HG02884 (cell line): ENCODE measurements at regions not wholly inside any gene's neighbourhood (a gene's known extent, or its start where the extent isn't known, plus 50 kb on each side); places are given as distances from the start of the nearest gene placed in this dataset.

Experiments used
- ATAC-seq: cut with Tn5 transposase; IDR thresholded peaks from one replicate; pipeline ENCODE4 v1.9.1; 2021; ENCODE audit warnings: mild to moderate bottlenecking, moderate library complexity; ENCODE audit not compliant: unreplicated experiment

DNA sequence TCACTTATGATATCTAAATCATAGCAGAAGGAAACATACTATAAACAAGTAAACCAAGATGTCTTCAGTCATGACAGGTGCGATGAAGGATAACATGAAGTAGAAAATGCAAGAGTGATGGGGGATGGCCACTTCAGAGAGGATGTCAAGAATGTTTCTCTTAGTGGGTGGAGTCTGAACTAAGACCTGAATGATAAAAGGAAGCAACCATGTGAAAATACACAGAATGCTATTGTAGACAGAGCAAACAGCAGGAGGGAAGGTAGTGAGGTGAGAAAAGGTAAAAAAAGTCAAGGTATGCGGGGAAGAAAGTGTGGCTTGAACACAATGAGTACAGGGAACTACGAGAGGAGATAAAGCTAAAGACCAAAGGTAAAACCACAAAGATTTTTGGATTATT, 341.6 kb downstream of the FBXO15 start:
- no peak for ATAC-seq

DNA sequence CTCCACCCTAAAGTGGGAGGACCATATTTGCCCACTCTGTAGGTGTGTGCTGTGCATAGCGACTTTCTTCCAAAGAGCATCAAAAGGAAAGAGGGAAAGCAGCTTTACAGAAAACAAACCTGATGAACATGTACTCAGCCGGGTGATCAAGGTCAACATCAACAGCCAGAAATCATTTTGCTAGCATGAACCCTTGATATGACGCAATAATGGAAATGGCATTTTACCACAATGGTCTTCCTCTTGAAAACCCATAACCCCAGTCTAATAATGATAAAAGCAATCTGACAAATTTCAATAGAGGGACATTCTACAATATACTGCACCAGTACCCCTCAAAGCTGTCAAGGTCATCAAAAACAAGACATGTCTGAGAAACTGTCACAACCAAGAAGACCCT, 350.2 kb downstream of the FBXO15 start:
- ATAC-seq, result no peak

DNA sequence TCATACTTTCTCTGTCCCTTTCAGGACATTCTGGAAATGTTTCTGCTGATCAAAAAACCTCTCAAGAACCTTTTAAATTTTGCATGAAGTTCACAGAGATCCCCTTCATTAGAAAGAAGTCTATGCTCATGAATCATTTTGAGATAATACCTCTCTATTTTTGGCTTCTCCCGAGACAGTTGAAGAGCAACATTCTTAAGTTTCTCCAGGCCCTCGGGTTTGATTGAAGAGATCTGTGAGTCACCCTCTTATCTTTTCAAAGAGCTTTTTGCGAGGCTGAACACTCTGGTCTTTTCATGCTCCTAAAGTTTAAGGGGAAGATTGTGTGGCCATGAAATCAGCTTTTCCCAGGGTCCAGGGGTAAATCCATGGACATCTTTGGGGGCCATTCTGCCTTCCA, 354.2 kb downstream of the FBXO15 start:
- no peak for ATAC-seq

DNA sequence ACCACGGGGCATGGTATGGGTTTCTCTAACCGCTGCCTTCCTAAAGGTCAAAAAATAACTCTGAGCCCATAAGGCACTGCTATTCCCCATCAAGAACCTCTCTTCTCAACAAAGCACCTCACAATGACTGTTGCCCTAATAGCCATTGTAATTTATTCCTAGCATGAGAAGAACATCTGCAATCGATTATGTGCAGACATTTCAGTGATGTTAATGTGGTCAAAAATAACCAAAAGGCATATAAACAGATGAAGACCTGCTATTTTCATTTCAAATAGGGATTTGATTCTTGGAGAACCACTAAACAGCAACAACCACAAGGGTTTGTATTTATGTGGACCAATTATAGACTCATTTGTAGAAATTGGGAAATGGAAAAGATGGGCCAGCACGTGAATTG, 356.6 kb downstream of the FBXO15 start:
- ATAC-seq, result no peak

DNA sequence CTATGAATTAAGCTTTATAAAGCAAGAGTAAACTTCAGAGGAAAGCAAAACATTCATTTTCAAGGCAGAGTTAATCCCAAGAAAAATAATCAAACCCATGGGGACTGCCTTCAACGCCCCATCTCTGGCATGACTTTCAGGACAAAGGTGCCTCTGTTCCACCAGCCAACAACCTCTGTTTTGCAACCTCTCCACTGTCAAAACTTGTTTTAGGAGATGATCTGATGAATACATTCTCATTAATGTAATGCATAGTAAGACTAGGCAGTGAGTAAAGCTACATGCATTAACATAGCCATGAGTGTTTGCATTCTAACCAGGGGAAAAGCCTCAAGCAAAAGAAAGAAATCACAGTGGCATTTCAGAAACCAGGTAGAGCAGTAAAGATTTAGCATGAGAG, 357.0 kb downstream of the FBXO15 start:
- no peak for ATAC-seq

DNA sequence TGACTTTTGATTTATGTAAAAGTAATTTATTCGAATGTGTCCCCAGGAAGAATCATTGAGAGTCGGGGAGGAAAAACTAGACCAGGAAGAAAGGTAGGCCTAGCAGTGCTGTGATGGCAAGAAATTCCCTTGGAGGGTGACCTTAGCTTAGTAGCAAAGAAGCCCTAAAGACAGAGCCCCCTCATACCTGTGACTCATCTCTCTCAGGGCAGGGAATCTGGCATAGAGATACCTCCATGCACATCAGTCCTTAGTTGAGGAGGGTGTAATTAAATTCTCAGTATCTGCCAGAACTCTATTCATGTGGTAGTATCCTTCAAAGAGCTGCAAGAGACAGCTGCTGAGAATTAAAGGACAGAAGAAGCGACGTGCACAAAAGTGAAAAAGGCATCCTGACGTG, 360.3 kb downstream of the FBXO15 start:
- ATAC-seq, result no peak

DNA sequence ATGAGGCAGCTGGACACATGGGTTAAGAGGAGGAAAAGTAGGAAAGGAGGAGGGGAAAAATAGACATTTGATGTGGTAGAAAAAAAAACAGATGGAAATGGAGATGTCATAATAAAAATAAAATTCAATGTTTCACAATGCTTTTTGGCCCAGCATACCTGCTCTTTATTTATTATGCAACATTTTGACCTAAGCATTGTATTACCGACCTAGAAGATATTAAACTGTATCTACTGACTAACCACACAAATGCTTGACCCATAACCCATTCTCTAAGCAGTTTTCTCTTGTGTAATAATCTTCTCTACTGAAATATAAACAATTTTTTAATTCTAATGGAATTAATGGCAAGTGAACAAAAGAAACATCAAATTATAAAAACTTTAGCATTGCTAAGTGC, 362.3 kb downstream of the FBXO15 start:
- no peak for ATAC-seq

DNA sequence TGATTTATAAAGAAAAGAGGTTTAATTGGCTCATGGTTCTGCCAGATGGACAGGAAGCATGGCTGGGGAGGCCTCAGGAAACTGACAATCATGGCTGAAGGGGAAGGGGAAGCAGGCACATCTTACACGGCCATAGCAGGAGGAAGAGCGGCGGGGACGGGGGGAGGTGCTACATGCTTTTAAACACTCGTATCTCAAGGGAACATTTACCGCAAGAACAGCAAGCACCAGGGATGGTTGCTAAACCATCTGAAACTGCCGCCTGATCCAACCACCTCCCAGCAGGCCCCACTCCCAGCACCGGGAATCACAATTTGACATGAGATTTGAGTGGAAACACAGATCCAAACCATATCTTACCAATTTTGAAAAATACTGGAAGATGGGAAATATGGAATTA, 362.8 kb downstream of the FBXO15 start:
- no peak for ATAC-seq

DNA sequence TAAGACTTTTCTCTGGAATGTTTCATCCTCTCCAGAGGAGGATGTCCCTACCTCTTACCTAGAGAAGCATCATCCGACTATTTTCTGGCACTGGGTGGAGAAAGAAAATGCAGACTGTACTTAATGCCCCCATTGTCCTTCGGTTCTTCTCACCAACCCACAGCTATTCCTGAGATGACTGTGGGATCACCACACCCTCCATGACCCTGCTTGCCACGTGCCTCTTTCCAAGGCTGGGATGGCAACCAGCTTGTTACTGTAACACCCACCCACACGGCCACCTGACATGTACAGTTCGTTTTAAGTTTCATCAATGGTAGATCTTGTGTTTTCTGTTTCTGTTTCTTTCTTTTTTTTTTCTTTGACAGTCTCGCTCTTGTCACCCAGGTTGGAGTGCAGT, 365.2 kb downstream of the FBXO15 start:
- ATAC-seq, result no peak

DNA sequence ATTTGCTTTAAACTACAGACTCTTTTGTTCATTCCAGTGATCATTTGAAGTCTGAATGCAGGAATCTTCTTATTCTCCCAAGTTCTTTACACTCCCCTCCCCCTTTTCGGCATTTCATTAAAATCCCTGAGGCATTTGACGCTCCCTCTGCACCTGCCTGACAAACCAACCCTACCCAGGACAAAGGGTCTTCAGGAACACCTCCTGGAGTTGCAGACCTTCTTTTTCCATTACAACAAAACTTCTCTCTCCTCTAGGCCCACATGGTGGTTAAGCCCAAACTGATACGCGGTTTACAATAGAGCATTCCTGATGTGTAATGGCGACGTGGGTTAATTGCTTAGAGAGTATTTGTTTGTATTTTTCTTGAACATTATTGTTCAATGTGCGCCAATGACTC, 367.4 kb downstream of the FBXO15 start:
- ATAC-seq, result no peak

DNA sequence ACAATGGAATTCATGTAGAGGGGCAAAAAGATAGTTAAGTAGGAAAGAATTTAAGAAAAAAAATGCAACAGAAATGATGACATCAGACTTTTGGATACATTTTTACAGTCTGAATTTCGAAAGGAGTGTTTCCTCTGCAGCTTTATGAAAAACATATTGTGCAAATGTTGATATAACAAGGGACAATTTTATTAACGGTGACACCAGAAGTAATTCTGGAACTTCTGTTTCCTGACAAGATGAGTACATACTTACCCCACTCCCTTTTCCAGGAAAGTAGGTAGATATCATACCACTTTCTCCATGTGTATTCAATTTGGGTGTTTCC, 369.6 kb downstream of the FBXO15 start:
- ATAC-seq, result no peak

DNA sequence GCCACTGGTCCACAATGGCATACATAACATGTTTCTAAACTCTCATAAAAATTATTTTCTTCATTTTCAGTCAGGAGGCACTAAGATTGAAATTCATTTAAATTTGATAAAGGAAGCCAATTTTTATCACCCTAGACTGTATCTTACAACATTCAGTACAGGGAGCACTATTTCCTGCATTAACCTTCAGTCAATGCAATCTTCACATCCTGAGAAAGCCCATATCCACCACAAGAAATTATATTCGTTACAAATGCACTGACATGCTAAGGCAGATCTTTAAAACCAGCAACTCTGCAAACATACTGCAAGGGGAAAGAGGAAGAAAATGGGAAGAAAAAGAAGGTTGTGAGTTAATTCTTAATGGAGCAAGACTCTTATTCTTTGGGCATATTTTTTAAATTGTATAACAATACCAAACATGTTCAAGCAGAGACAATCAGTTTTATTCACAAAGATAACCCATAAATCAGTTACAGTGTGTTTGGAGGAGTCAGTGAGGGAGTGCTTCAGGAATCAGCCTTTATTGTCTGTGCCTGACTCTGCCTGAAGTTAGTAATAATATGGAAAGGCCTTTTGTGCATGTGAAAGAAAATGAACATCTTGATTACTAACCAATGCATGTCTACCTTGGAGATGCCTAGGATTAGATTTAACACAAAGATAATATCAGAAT, 370.1 kb downstream of the FBXO15 start:
- no peak for ATAC-seq

DNA sequence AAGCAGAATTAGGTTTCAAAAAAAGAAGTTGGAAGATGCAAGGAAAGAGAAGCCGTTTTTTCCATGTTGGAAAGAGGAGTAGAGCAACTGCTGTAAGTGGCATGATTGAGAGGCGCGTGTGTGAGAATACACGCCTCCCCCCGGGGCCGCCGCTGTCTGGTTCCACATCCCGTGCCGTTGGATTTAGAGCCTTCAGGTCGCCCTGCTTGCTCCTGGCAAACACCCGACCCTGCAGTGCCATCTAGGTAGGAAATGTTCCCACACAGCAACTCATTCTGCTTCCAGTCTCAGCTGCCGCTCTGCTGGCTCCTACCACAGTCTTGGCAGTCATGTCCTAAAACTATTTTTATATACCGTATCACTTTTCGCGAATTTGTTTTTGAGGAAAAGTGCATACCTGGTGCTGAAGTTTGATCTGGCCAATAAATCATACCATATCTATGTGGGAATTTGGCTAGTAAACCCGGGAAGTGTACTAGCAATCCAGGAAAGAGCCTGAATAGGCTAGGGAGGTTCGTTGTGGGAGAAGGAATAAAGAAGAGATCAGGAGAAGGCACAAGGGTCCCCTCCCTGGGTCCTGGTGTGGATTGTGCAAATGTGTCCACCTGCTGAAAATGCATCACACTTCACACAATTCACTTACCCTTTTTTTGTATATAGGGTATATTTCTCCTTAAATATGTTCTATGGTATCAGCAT, 372.7 kb downstream of the FBXO15 start:
- no peak for ATAC-seq

DNA sequence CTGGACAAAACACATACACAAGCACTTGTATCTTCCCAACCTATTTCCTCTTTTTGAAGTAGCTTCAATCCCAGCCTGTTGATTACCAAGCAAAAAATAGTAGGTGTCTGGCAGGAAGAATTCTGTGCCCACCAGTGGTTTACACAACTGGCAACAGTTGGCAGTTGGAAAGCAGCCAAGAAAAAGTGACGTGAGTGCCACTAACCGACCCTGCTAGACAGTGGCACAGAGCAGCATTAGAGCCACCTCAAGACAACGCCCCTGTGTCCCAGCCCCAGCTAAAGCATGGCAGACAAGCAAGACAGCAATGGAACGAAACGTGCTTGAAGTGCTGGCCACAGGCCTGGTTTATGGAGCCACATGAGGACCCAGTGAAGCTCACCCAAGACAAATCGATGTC, 379.6 kb downstream of the FBXO15 start:
- no peak for ATAC-seq

DNA sequence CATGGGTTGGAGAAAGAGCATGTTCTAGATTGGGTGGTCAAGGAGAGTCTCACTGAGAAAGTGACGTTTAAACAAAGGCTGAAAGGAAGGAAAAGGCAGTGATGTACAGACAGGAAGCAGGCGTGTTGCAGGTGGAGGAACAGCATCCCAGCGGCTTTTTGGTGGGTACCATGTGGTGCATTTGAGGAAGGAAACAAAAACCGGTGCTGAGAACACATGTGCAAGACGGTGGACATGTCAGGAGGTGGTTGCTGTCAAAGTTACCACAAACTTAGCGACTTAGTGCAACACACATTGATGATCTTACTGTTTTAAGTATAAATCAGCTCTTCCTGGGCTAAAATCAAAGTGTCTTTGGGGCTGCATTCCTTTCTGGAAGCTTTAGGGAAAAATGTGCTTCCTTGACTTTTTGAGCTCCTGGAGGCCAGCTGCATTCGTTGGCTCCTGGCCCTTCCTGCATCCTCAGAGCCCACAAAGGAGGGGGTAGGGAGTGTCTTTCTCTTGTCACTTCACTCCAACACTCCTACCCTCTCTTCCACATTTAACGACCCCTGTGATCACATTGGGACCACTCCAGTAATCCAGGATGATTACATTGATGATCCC, 380.6 kb downstream of the FBXO15 start:
- no peak for ATAC-seq

DNA sequence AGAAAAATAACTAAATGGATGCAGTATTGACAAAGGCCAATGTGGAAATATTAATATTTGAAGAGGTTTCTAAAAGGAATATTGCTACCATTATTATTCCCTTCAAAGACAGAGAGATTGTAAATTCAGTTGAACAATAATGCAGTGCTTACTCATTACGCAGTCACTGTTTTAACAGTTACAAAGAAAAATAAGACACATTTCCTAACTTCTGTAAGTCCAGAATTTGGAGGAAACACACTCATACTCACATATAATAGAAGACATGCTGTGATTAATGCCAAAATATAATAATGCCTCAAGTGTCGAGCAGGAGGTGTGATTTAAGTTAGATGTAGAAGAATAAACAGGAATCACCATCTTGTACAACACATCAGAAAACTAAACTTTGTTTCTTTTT, 389.2 kb downstream of the FBXO15 start:
- ATAC-seq, result no peak

DNA sequence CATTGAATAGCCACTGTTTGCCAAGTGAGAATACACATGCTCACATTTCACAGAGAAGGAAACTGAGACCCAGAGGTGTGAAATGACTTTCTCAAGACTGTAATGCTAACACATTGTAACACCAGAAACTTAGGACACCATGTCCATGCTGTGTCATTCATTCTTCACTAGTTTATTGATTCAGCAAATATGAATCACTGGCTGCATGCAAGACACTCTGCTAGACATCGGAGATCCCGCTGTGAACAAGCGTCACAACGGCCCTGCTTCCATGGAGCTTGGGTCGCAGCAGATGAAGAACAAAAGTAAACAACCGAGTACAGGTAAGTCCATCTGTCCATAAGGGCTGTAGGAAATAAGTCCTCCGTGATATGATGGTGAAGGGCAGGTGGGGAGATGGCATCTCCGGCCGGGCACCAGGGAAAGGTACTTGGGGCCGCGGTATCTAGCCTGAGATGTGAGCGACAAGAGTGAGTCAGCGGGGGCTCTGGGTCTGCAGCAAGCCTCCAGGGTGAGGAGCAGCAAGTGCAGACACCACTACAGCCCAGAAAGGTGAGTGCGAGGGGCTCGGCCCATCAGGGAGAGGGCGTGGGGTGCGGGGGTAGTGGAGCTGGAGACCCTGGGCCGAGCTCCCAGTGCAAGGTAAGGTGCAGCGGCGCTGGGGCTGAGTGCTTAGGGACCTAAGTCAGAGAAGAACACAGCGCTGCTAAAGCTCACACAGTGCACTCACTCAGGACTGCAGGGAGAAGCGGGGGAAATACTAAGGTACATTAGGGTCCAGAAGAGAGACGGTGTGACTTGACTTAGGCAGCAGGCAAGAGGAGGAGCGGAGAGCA, 391.2 kb downstream of the FBXO15 start:
- ATAC-seq, result no peak

DNA sequence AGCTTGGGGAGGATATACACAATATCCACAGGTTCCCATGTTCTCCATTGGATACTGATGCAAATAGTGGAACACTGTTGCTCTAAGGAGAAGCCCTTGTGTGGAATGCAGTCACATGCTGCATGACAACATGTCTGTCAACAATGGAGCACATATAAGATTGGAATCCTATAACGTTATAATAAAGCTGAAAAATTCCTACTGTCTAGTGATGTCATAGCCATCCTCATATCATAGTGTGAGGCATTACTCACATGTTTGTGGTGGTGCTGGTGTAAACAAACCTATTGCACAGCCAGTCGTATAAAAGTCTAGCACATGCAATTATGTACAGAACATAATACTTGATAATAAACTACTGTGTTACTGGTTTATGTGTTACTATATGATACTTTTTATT, 394.7 kb downstream of the FBXO15 start:
- ATAC-seq, result no peak

DNA sequence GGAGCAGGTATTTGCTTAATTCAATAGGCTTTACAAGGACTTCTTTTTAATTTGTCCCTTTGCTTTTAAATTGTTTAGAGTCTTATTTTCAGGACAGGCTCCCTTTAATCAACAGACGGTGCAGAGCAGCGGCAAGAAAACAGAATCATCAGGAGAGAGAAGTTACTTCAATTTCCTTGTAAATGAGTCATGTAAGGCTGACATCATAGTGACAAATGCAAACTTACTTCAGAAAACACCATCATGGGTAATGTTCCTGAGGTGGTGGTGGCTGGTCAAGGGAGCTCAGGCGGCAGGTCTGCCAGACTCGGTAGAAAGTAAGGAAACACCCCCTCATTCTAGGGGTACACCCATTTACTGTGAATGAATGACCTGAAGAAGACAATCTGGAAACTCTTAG, 395.1 kb downstream of the FBXO15 start:
- no peak for ATAC-seq

DNA sequence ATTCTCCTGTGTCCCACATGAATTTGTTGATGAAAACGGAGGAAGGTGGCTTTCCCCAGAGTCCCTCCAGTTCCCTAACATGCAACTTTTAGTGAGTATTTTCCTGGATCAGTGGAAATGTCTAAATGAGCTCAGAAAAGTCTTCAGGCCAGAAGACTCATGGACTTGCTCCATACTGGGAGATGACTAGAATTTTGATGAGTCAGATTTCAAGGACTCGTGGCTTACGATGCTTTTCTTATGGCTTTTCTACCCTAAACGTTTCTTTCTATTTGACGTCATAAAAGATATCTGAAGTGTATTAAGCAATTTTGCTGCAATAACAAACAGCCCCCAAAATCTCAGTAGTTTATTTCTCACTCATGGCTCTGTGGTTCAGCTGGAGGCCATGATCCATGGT, 397.6 kb downstream of the FBXO15 start:
- ATAC-seq, result no peak

DNA sequence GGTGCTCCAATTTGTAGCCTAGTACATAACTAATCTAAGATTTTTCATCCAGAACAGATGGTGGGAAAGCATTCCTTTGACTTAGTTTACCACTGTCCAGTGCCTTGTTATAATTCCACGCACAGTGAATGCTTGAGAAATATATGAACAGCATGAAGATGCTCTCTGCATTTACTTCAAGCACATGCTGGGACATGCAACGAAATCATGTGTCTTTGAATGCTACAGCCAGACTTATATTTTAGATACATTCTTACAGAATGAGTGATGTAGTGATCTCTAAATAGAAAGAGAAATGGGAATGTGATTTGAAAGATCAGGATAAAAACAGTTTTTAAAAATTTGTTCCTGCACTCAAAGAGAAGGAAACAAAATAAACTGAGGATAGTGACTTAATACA, 398.3 kb downstream of the FBXO15 start:
- ATAC-seq, result no peak

DNA sequence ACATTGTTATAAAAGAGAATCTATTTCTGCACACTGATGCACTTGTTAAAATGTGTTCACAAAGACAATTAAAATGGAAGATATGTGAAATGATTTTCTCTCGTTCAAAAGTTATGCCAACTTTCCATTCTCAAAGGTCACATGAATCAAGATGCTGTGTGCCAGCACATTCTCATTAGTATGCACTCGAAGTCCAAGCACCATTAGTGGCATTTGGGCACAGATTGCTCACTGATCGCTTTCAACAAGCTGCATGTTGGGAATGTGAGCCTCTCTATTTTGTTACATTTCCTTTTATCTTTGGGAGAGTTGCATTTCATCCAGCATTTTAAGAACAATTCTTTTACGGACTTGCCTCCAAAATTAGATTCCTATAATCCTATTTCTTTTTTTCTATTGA, 398.9 kb downstream of the FBXO15 start:
- ATAC-seq, result no peak
